ENCODE measurements at regions not wholly inside any gene's neighbourhood (a gene's known extent, or its start where the extent isn't known, plus 50 kb on each side); places are given as distances from the start of the nearest gene placed in this dataset.

- no peak for TF ChIP-seq POLR2AphosphoS5 (IDR thresholded peaks at IDR 0.05; ENCODE audit: low read depth, low read length)
- no peak for TF ChIP-seq SIN3A (IDR thresholded peaks at IDR 0.05; ENCODE audit: borderline replicate concordance, insufficient read depth, low read depth, low read length)
- no peak for TF ChIP-seq CTCF (IDR thresholded peaks at IDR 0.05)
- no peak for TF ChIP-seq REST (IDR thresholded peaks at IDR 0.05; ENCODE audit: insufficient read depth in 1 of 2, low read depth in 2 of 2, low read length in 1 of 2)
These were observed 1213.2 kb downstream of the XPNPEP1 start for GRCh38 chr10:108709927-108710722.

Measured in Panc1 (cell line).